Left lobe of liver (tissue), 2 donors: ENCODE measurements at regions not wholly inside any gene's neighbourhood (a gene's known extent, or its start where the extent isn't known, plus 50 kb on each side); places are given as distances from the start of the nearest gene placed in this dataset.

ENCODE experiments used
- ATAC-seq: fragments of 200-7000 bp; cut with Tn5 transposase; one replicate; pipeline ENCODE4 v1.9.1; 2020; ENCODE audit warnings: mild to moderate bottlenecking, moderate library complexity
- DNase-seq: peaks from one replicate; pipeline ENCODE4 v3.0.0-alpha.2; 2020; ENCODE audit warnings: low spot score
- donor health status: DM: no; HTN: no; CAD: no; lungs with moderate emphysema.
- donor health status: DM: no; HTN: yes; CAD: no.

DNA sequence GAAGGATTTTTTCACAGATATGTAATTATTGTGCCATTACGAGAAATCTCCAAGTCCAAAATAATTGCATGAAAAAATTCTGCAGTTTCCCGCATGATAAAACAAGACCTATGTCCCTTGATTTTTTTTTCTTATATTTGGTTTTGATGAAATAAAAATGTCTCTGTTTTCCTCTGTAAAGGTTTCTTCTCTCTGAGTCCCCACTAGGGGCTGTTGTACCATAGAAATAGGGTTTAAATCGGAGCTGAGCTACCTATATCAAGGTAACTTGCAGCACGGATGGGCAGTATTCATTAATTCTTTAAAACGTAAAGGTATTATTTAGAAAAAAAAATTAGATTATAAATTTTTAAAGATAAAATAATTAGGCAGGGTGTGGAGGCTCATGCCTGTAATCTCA lies 66.6 kb upstream of the IGF1R start:
- DNase-seq (no peak), ATAC-seq (no peak)

DNA sequence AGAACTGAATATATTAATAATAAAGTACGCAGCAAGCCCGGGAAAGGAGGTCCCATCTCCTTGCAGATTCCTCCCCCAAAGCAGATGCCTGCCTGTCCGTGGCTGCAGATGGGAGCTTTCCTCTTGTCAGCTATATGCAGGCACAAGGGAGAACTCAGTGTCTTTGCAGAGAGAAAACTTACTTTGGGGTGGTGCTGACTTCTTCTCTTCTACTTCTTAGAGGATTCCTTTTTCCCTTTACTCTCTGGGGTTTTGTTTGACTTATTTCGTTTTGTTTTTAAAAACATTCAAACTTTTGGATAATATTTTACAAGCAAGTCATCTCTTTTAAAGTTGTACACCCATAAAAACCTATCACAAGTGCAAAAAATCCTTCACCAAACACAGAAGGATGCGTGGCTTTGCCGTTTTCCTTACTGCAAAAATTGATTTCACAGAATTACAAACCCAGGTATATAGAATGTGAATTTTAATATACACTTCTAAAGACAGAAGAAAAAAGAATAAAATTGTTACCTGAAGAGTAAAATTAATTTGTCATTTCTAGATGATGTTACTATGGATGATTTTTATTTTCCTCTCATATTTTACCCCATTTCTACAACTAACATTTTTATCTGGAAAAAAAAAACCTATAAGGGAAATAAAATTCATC lies 65.3 kb upstream of the IGF1R start:
- ATAC-seq (no peak), DNase-seq (no peak)

DNA sequence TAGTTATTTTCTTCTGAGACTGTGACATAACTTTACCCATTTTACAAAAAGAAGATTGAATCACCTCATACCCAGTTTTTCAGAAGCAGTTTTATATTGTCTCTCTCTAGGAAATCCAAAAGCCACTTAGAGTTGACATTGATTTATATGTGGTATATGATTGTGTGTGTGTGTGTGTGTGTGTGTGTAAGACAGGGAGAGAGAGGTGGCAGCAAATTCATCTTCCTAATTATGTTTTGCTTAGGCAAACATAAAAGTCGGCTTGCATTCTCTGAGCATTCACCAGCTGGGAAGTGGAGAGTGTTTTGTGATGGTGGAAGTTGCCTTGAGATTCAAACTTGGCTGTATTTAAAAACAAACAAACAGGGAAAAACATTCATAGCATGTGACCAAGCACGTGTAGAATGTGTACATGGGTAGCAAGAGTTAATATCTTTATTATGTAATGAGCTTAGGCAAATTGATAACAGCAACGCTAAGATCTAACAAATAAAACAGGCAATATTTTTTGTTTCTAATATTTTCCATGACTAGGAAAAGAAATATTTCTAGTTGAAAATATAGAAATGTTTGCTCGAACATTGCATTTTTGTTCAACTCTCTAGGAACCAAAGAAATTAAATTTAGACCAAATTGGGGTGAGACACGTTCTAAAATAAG lies 64.4 kb upstream of the IGF1R start:
- ATAC-seq (no peak), DNase-seq (no peak)

DNA sequence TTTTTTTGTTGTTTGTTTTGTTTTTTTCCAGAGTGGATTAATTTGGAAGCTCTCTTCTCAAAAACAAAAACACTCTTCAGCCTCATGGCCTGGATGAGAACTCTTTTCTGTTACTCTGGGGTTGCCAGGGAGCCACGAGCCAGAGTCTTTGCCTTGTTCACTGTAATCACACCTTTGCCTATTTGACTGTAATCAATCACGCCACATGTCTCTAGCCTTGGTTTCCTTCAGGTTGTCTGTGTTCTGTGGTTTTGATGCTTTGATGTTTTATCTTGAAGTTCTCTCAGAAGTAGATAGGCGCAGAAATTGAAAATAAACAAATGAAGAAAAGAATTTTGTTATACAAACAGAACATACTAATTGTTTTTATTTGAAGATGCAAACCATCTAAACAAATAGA lies 62.3 kb upstream of the IGF1R start:
- ATAC-seq (no peak), DNase-seq (peak; percentile 16)

GRCh38 chr15:98592136-98592535 lies 56.2 kb upstream of the IGF1R start:
- DNase-seq (peak; percentile 14), ATAC-seq (no peak)

GRCh38 chr15:98596131-98596530 lies 52.2 kb upstream of the IGF1R start:
- ATAC-seq (no peak), DNase-seq (no peak)

DNA sequence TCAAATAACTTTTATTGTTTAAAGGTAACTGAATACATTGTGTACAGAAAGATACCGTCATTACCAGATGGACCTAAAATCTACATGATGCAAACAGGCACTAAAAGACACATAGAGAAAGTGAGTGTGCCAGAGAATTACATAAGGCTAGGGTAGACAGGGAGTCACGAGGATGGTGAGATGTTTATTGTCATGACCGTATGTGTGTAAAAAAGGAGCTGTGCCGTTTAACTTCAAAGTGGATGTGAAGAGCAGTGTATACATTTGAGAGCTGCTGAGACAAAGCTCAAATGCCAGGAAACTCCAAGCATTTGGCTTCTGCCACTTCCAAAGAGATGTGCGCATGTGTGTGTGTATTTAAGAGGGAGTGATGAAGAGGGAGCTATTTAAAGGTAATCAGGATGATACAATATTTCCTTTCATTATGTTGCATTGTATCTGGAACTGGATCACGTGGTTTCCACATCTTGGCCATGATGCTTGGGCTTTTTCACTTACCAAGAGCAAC lies 51.4 kb upstream of the IGF1R start:
- ATAC-seq, result no peak
- DNase-seq, result no peak

DNA sequence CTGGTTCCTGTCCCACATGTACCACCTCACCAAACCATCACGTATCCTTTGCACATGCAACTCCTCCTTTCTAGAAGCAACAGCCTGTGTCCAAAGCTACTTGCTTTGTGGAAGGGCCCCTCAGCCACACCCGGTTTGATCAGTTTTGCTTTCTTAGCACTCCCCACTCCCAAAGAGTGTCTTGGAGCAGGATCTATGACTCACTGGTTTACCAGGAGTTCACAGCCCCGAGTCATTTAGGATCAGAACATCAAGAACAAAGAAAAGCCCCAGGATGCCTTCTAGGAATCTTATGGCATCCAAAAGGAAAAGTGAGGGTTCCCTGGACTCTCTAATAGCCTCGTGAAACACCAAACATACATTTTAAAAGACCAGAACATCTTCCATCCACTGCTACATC lies 50.7 kb upstream of the IGF1R start:
- DNase-seq, result peak; percentile 8
- no peak for ATAC-seq
